RWPE2 (cell line): ENCODE measurements at regions not wholly inside any gene's neighbourhood (a gene's known extent, or its start where the extent isn't known, plus 50 kb on each side); places are given as distances from the start of the nearest gene placed in this dataset.
A peak's percentile ranks its signal among the peaks of the same experiment; 100 is the strongest.

ENCODE experiments used
- ATAC-seq: fragments of 200-7000 bp; cut with Tn5 transposase; 3 replicates; pipeline ENCODE4 v1.9.1; 2021; ENCODE audit warnings: low read depth
- DNase-seq: peaks from one replicate; pipeline ENCODE4 v3.0.0-alpha.2; 2020; ENCODE audit warnings: low spot score
- H3K27ac ChIP-seq: fragments of 450-650 bp; 2 replicates; pipeline ENCODE4 v1.5.1; 2017; ENCODE audit warnings: mild to moderate bottlenecking; ENCODE audit not compliant: poor library complexity, severe bottlenecking
- H3K27me3 ChIP-seq: fragments of 250-450 bp; sonication (Bioruptor Pico); 2 replicates; pipeline ENCODE4 v1.5.1; 2021; ENCODE audit warnings: mild to moderate bottlenecking, moderate library complexity; ENCODE audit not compliant: insufficient read depth, poor library complexity, severe bottlenecking
- H3K36me3 ChIP-seq: fragments of 250-450 bp; sonication (Bioruptor Pico); 2 replicates; pipeline ENCODE4 v1.5.1; 2020; ENCODE audit warnings: low read depth, mild to moderate bottlenecking, moderate library complexity
- H3K4me1 ChIP-seq: fragments of 250-450 bp; sonication (Bioruptor Pico); 2 replicates; pipeline ENCODE4 v1.5.1; 2021; ENCODE audit warnings: mild to moderate bottlenecking, moderate library complexity; ENCODE audit not compliant: insufficient read depth, poor library complexity, severe bottlenecking
- H3K4me3 ChIP-seq: fragments of 250-450 bp; sonication (Bioruptor Pico); 2 replicates; pipeline ENCODE4 v1.5.1; 2021; ENCODE audit warnings: mild to moderate bottlenecking, moderate library complexity; ENCODE audit not compliant: severe bottlenecking
- H3K9me3 ChIP-seq: fragments of 250-450 bp; sonication (Bioruptor Pico); 2 replicates; pipeline ENCODE4 v1.5.1; 2021; ENCODE audit warnings: mild to moderate bottlenecking, moderate library complexity; ENCODE audit not compliant: severe bottlenecking
- CTCF ChIP-seq: fragments of 450-650 bp; IDR thresholded peaks from one replicate; pipeline ENCODE4 v1.5.1; 2017; ENCODE audit warnings: mild to moderate bottlenecking, moderate library complexity; ENCODE audit not compliant: poor library complexity, severe bottlenecking

- H3K27ac ChIP-seq, result no peak overlapping the region
- TF ChIP-seq CTCF, result peak; percentile 88
- H3K4me1 ChIP-seq, result no peaks in the 10 kb centered on the region
- H3K27me3 ChIP-seq, result peaks cover 9% of the 10 kb centered on the region
- no peaks in the 10 kb centered on the region for H3K36me3 ChIP-seq
- no peak for DNase-seq
- H3K4me3 ChIP-seq, result no peak overlapping the region
- peak; percentile 87 for ATAC-seq
- no peaks in the 10 kb centered on the region for H3K9me3 ChIP-seq
Observed at GRCh38 chr14:86961106-86961716, 1031.8 kb downstream of the GALC start.

- Histone ChIP-seq H3K4me1 (no peaks in the 10 kb centered on the region), H3K27me3 (peaks cover 9% of the 10 kb centered on the region), H3K9me3 (no peaks in the 10 kb centered on the region), H3K27ac (no peak overlapping the region), H3K4me3 (no peak overlapping the region), H3K36me3 (no peaks in the 10 kb centered on the region)
- TF ChIP-seq CTCF, result no peak
- ATAC-seq (no peak), DNase-seq (no peak)
Observed at GRCh38 chr14:86955771-86956354, 1037.1 kb downstream of the GALC start.

- no peaks in the 10 kb centered on the region for H3K36me3 ChIP-seq
- ATAC-seq (no peak), DNase-seq (no peak)
- no peaks in the 10 kb centered on the region for H3K9me3 ChIP-seq
- H3K27me3 ChIP-seq, result peaks cover 9% of the 10 kb centered on the region
- H3K27ac ChIP-seq, result no peak overlapping the region
- no peaks in the 10 kb centered on the region for H3K4me1 ChIP-seq
- no peak overlapping the region for H3K4me3 ChIP-seq
- no peak for TF ChIP-seq CTCF
Observed at GRCh38 chr14:86954623-86955022, 1038.4 kb downstream of the GALC start.

- Histone ChIP-seq H3K27ac (no peak overlapping the region), H3K9me3 (no peaks in the 10 kb centered on the region), H3K36me3 (no peaks in the 10 kb centered on the region), H3K4me1 (no peaks in the 10 kb centered on the region), H3K4me3 (no peak overlapping the region), H3K27me3 (no peaks in the 10 kb centered on the region)
- DNase-seq, result no peak
- peak; percentile 23; the same call in 1 of the 3 replicates for ATAC-seq
- no peak for TF ChIP-seq CTCF
Observed at GRCh38 chr14:86946446-86946845, 1046.5 kb downstream of the GALC start.

- H3K27me3 ChIP-seq, result no peaks in the 10 kb centered on the region
- DNase-seq, result no peak
- H3K36me3 ChIP-seq, result no peaks in the 10 kb centered on the region
- H3K4me1 ChIP-seq, result no peaks in the 10 kb centered on the region
- no peak for TF ChIP-seq CTCF
- peak; percentile 51; the same call in 1 of the 3 replicates for ATAC-seq
- H3K4me3 ChIP-seq, result no peak overlapping the region
- H3K9me3 ChIP-seq, result no peaks in the 10 kb centered on the region
- H3K27ac ChIP-seq, result no peak overlapping the region
Observed at GRCh38 chr14:86944434-86944833, 1048.5 kb downstream of the GALC start.
